Inflammatory macrophage (primary cell): ENCODE measurements at regions not wholly inside any gene's neighbourhood (a gene's known extent, or its start where the extent isn't known, plus 50 kb on each side); places are given as distances from the start of the nearest gene placed in this dataset.
A peak's percentile ranks its signal among the peaks of the same experiment; 100 is the strongest.

Experiments used
- DNase-seq, 2 donors: peaks; one replicate each; pipeline ENCODE4 v3.0.0-alpha.2; 2020 to 2022

GRCh38 chr5:33258553-33258952 lies 182.2 kb upstream of the TARS1 start:
- no peak for DNase-seq

- no peak for DNase-seq
These were observed 180.7 kb upstream of the TARS1 start for GRCh38 chr5:33260098-33260497.

DNA sequence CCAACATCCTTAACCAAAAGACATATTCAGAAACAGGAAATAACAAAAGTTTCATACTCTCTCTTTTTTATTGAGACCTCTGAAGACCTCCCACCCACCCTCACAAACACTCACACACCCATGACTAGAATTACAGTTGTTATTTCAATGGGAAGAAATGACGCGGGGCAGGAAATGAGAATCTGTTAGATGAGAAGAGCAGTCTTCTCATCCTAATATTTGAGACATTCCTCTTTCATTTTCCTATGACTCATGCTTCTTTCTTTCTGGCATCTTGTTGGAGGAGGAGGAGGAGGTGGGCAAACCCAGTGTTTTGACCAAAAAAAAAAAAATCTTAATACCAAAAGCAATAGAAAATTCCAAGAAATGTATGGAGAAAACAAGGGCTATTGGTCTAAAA lies 179.5 kb upstream of the TARS1 start:
- no peak for DNase-seq

- no peak for DNase-seq
These were observed 179.0 kb upstream of the TARS1 start for GRCh38 chr5:33261747-33262146.

DNA sequence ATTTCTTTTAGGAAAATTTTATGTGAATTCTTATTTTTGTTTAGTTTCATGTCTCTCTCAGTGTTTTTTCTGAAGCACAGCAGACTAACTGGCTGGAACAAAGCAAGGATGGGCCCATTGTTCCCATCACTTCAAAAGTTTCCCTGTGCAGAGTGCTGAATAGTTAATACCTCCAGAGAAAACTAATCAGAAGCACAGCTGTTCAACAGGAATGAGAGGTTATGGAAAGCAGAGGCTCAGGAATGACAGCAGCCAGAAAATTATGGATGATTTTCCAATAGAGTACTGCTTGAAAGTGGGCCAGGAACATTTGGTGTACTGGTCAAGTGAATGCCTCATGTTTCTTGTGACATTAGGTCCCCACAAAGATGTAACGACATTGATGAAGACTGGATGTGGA lies 173.0 kb upstream of the TARS1 start:
- no peak for DNase-seq

- no peak for DNase-seq
These were observed 172.4 kb upstream of the TARS1 start for GRCh38 chr5:33268374-33268773.

- no peak for DNase-seq
These were observed 170.1 kb upstream of the TARS1 start for GRCh38 chr5:33270671-33271070.

GRCh38 chr5:33271606-33272005 lies 169.2 kb upstream of the TARS1 start:
- no peak for DNase-seq

GRCh38 chr5:33272288-33272687 lies 168.5 kb upstream of the TARS1 start:
- no peak for DNase-seq

DNA sequence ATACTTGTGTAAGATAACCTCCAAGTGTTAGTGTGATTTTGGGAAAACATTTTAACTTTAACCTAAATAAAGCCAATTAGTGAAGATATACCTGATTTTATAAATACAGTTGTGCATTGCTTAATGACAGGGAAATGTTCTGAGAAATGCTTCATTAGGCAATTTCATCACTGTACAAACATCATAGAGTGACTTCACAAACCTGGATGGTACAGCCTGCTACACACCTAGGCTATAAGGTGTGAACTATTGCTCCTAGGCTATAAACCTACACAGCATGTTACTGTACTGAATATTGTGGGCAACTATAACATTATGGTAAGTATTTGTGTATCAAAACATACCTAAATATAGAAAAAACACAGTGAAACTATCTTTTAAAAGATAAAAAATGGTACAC lies 166.8 kb upstream of the TARS1 start:
- no peak for DNase-seq

DNA sequence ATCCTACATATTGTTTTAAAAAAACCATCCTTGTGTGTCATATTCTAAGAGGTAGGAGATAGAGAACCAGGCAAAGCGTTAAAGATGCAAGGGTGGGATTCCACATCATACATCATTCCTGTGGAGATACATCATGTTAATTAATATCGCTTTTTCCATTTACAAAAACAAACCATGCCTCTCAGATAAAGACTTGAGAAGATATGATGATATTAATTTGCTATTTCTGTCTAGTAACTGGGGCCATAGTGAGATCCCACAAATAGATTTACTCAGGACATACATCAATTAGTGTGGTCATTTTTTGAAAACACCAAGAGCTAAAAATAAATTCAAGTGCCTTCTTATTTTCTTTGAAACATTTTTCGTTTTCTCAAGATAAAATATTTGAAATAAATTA lies 165.4 kb upstream of the TARS1 start:
- DNase-seq = no peak

GRCh38 chr5:33275921-33276627 lies 164.7 kb upstream of the TARS1 start:
- DNase-seq = no peak

- DNase-seq = no peak
These were observed 164.2 kb upstream of the TARS1 start for GRCh38 chr5:33276628-33276950.

GRCh38 chr5:33277061-33277650 lies 163.6 kb upstream of the TARS1 start:
- no peak for DNase-seq

- DNase-seq = no peak
These were observed 159.3 kb upstream of the TARS1 start for GRCh38 chr5:33281431-33281843.

GRCh38 chr5:33282157-33282556 lies 158.6 kb upstream of the TARS1 start:
- no peak for DNase-seq

DNA sequence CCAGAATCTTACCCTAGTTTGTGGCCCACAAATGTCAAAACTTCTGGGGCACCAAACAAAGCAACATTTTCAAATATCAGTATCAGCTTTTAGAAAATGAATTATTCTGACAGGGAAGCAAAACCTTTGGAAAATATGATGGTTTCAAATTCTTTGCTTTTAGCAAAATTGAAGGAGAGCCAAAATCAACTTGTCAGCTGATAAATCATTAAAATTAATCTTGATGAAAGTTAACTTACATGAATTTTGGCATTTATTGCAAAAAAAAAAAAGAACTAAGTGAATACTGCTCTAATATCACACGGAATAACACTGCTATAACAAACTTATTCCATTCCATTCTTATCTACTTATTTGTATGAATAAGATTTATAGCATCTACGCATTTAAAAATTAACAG lies 158.1 kb upstream of the TARS1 start:
- no peak for DNase-seq

DNA sequence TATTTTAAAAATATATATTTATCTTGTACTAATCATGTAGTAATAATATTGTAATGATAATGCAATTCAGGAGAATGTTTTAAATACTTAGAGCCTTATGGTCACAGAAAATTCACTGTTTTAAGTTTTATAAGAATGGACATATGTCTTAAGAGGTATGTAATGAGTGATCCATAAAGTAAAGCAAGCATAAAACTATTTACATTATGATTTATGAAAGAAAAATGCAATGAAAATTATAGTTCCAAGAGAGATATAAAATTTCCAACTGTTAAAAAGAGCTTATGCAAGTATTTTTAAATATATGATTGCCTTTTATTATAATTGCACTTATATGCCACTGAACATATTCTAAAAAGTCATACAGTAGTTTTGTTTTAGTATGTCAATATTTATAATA lies 157.5 kb upstream of the TARS1 start:
- DNase-seq = no peak

DNA sequence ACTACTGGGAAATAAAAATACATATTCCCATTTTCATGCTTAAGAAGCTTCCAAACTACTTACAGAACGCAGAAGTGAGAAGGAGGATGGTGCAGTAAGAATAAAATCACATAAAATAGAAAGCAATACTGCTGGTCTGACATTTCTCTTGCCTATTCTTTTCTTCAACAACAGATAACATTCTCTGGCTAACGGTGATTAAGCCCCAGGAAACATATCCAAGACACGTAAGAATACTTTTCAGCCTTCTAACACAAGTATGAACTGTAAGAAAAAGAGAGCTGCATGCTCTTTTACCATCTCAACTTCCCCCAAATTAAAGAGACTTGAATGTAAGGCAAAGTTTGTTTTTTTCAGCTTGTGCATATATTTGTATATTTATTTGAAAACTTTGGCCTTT lies 156.1 kb upstream of the TARS1 start:
- no peak for DNase-seq

GRCh38 chr5:33287242-33287641 lies 153.5 kb upstream of the TARS1 start:
- no peak for DNase-seq

- peak in 1 of 2 donors; percentile 7 for DNase-seq
These were observed 149.4 kb upstream of the TARS1 start for GRCh38 chr5:33291216-33292000.

DNA sequence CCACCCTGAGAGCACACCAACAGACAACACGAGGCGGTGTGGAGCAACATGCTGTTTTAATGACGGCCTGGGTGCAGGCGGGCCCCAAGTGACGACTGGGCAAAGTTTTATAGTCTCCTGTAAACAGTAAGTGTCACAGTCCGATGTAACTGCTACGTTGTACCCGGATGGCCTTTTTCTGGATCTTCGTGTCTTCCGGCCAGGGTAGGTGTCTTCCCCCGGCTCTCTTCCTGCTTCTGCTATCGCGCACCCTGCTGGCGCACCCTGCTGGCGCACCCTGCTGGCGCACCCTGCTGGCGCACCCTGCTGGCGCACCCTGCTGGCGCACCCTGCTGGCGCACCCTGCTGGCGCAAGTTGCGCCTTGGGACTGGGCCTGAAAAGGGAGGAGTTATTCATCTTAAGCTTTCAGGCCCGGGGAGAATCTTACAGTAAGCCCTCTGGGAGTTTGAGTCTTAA lies 143.0 kb upstream of the TARS1 start:
- DNase-seq = no peak

DNA sequence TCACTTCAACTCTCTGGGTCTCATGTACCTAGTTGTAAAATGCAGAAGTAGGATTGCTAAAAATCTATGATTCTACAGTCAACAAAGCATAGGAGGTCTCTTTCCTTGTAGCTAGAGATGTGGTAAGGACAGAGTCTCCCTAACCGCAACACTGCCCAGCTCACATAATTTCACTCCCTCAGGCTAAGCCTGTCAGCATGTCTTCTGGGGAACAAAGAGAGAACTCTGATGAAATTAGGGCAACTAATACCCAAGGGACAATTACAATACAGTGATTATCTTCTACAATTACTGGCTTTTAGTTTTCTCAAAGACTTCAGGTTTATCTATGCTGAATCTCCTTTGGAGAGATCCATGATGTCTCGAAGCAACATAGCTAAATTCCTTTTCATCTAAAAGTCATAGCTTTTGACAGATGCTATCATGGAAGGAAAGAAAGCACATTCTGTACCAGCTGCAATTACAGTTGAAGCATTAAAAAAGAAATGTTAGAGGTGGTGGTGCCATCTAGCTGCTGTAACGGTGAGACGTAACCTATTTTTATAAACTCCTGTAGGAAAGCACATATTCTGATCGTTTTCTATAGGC lies 141.1 kb upstream of the TARS1 start:
- DNase-seq = peak; percentile 84
